DMS153 (cell line): ENCODE measurements at regions not wholly inside any gene's neighbourhood (a gene's known extent, or its start where the extent isn't known, plus 50 kb on each side); places are given as distances from the start of the nearest gene placed in this dataset.

ENCODE experiments used
- DNase-seq: peaks from one replicate; lab custom pipeline; 2025; lab: John Stamatoyannopoulos, UW

GRCh38 chr2:234601213-234601612 is 104.3 kb upstream of the ARL4C start:
- DNase-seq, result no peak

DNA sequence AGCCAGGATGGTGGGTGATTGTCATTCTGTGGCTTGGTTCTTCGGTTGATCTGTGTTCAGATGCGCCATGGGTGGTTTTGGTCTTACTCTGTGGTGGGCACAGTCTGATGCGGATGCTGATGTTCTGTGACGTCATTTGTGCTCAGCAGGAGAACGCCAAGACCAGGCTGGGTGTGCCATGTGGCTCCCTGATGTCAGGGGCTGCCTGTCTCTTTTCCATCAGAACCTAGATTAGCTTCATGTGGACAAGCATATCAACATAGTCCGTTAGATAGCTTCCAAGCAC is 100.6 kb upstream of the ARL4C start:
- no peak for DNase-seq

DNA sequence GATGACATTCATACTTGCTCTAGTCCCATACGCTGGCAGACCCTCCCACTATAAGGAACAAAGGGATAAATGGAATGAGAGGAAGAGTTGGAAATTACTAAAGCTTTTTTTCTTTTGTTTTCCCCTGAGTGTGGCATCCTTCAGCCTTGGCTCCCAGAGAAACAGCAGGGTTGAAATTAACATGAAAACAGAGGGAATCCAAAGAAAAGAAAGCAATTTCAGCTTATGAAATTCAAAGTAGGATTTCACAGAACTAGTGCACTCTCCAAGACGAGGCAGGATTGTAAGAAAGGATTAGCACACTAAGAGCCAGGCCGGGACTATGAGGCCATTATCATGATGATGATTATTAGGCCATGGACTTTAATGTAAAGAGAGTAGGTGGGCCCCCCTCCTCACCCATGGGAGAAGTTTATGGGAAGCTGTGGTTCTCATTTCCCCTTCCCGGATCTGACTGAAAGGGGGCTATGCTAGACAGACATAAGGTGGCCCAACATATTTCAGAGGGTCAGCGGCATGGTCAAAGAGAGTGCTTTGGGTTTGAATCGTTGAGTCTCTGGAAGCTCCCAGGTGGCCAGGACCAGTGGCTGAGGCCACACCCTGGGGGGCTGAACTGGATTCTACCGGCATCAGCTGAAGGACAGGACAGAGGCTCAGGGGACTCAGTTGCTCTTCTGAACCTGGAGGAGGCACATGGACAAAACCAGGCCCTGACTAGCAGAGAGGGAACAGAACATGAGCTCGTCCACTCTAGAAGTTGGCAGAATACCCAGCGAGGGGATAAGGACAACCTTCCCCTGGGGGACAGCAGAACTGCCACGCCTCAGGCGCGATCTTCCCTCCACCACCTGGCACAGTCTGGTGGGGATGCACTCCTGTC is 100.1 kb upstream of the ARL4C start:
- no peak for DNase-seq

DNA sequence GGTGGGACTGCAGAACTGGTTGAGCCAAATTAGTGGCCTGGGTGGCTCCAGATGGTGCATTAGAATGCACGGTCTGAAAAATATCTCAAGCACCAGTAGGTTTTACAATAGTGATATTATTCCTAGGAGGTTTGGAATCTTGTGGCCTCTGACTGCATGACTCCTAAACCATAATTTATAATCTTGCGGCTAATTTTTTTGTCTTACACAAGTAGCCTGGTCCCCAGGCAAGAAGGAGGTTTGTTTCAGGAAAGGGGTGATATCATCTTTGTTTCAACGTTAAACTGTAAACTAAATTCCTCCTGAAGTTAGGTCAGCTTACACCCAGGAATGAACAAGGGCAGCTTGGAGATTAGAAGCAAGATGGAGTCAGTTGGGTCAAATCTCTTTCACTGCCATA is 98.9 kb upstream of the ARL4C start:
- DNase-seq, result no peak

- no peak for DNase-seq
Measured at GRCh38 chr2:234594715-234595114, 97.8 kb upstream of the ARL4C start.

GRCh38 chr2:234593636-234594035 is 96.8 kb upstream of the ARL4C start:
- no peak for DNase-seq

DNA sequence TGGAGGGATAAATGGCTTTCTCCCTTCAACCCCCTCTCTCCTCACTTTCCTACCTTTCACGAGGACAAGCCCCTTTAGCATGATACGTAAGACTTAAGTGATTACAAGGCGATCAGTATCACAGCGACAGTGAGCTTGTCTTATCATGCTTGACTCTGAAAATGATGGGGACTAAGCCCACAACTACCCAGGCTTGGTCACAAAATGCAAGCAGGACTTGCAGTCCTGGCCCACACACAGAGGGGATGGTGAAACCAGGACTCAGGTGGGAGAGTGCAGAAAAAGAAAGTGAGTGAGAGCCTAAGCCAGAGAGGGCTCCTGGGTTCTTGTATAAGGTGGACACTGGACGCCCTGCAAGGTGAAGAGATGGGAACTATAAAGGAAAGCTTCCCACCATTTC is 95.7 kb upstream of the ARL4C start:
- DNase-seq, result no peak

- DNase-seq, result no peak
Measured at GRCh38 chr2:234590076-234590475, 93.2 kb upstream of the ARL4C start.

GRCh38 chr2:234588054-234588430 is 91.2 kb upstream of the ARL4C start:
- DNase-seq, result no peak

- DNase-seq, result no peak
Measured at GRCh38 chr2:234587341-234588053, 90.6 kb upstream of the ARL4C start.

DNA sequence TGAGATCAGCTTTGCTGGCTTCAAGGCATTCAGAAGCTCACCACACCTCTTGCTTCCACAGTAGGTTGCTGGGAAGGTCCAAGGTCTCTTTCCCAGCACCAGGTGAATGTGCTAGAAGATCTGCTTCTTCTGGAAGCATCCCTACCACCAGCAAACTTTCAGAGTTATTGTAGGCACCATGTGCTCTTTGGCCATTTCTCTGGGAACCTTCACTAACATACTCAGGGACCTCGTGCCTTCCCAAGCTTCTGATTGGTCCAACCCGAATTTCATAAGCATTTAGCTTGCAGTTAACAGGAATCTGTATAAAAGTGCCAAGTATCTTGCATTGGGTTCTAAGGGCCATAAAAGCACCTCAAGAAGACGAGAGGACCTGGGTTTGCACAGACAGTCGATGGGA is 86.5 kb upstream of the ARL4C start:
- DNase-seq, result no peak

- DNase-seq, result no peak
Measured at GRCh38 chr2:234580686-234581085, 83.8 kb upstream of the ARL4C start.

GRCh38 chr2:234579231-234579962 is 82.5 kb upstream of the ARL4C start:
- DNase-seq, result no peak

DNA sequence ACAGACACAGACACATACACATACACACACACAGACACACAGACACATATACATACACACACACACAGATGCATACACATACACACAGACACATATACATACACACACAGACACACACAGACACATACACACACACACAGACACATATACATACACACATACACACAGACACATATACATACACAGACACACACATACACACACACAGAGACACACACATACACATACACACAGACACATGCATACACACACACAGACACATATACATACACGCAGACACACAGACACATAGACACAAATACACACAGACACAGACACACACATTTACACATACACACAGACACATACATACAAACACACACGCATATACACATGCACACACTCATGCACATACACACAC is 81.5 kb upstream of the ARL4C start:
- no peak for DNase-seq

DNA sequence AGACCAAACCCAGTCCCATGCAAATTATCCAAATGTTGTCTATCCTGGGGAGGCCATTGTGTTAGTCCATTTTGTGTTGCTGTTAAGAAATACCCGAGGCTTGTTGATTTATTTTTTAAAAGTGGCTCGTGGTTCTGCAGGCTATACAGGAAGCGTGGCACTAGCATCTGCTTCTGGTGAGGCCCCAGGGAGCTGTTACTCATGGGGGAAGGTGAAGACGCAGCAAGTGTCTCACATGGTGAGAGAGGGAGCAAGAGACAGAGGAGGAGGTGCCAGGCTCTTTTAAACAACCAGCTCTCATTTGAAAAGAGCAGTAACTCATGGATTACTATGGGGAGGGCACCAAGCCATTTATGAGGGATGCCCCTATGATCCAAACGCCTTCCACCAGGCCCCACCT is 80.3 kb upstream of the ARL4C start:
- DNase-seq, result no peak

DNA sequence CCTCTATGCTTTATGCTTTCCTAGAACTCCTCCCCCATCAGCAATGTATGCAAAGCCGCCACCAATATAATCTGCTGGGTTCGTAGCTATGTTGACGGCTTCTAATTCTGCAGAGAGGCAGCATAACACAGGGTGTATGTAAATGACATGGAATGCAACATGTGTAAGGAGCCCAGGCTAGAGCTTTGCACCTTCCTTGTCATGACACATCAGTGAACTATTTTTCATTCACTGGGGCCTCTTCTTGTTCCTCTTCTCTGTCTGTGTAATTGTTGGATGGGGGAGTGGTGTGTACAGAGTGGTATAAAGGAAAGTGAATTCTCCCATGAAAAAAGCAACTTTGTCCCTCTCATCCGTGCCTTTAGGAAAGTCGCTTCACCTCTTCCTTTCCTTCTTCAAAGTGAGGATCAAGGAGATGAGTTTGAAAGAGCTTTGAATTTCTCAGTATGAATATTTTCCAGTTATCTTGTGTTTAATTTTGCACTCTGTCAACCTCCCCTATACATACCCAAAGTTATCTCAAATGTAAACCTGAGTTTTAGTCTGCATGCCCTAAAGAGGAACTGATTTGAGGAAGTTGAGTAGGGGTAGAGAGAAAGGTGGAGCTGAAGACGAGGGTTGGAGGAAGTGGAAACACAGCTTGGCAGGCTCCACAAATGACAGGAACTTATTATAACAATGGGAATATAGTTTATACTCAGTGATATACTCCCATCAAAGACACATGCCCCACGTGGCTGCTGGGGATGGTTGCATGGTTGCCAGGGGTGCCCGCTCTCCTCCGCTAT is 74.9 kb upstream of the ARL4C start:
- no peak for DNase-seq

DNA sequence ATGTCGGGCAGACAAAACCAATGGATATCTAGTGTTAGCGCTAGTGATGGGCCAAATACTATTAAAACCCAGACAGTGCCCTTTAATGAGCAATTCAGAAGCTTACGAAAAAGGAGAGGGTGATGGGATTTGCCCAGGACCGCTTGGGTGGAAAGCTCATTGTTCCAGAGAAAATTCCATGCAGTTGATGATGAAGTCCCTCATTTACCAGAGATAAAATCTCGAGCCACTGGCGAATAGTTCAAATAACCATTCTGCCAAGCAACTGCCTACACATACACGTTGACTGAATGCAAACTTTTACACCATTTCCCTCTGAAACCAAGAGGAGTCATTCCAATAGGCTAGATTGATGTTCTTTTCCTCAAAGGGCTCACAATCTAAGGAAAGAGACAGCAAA is 73.6 kb upstream of the ARL4C start:
- no peak for DNase-seq

GRCh38 chr2:234569776-234570430 is 73.0 kb upstream of the ARL4C start:
- DNase-seq, result no peak

GRCh38 chr2:234566622-234567021 is 69.7 kb upstream of the ARL4C start:
- DNase-seq, result no peak

GRCh38 chr2:234565842-234566619 is 69.2 kb upstream of the ARL4C start:
- DNase-seq, result no peak

GRCh38 chr2:234565201-234565600 is 68.3 kb upstream of the ARL4C start:
- DNase-seq, result no peak
